H7 (cell line): ENCODE measurements at regions not wholly inside any gene's neighbourhood (a gene's known extent, or its start where the extent isn't known, plus 50 kb on each side); places are given as distances from the start of the nearest gene placed in this dataset.
"Not testable (repeated sequence)": the region's sequence is repeated elsewhere in the genome, so short reads cannot be mapped to it uniquely, and the experiment has no call there.

Source experiments
- DNase-seq: peaks from one replicate; pipeline ENCODE4 v3.0.0; 2012
- H3K27me3 ChIP-seq: 2 replicates; pipeline ENCODE4 v1.6.0; 2011; ENCODE audit warnings: mild to moderate bottlenecking, low read length; ENCODE audit not compliant: control insufficient read depth, insufficient read depth
- H3K36me3 ChIP-seq: replicated peaks from 2 replicates; pipeline ENCODE4 v1.5.1; 2011; ENCODE audit warnings: low read length; ENCODE audit not compliant: control insufficient read depth, insufficient read depth
- H3K4me3 ChIP-seq: 2 replicates; pipeline ENCODE4 v1.5.1; 2011; ENCODE audit warnings: low read depth, mild to moderate bottlenecking, control low read depth, low read length, moderate library complexity; ENCODE audit not compliant: insufficient read depth

GRCh38 chr4:107391009-107391629 is 328.9 kb downstream of the PAPSS1 start:
- Histone ChIP-seq H3K27me3 (no peaks in the 10 kb centered on the region), H3K4me3 (no peak overlapping the region), H3K36me3 (no peaks in the 10 kb centered on the region)
- DNase-seq, result no peak

- Histone ChIP-seq H3K4me3 (no peak overlapping the region), H3K27me3 (no peaks in the 10 kb centered on the region), H3K36me3 (no peaks in the 10 kb centered on the region)
- no peak for DNase-seq
These were observed 330.1 kb downstream of the PAPSS1 start for GRCh38 chr4:107389965-107390364.

GRCh38 chr4:107388736-107389274 is 331.2 kb downstream of the PAPSS1 start:
- DNase-seq, result no peak
- H3K27me3 ChIP-seq, result no peaks in the 10 kb centered on the region
- H3K36me3 ChIP-seq, result no peaks in the 10 kb centered on the region
- H3K4me3 ChIP-seq, result no peak overlapping the region

- Histone ChIP-seq H3K36me3 (no peaks in the 10 kb centered on the region), H3K4me3 (no peak overlapping the region), H3K27me3 (no peaks in the 10 kb centered on the region)
- no peak for DNase-seq
These were observed 339.1 kb downstream of the PAPSS1 start for GRCh38 chr4:107380836-107381438.

GRCh38 chr4:107380190-107380589 is 339.8 kb downstream of the PAPSS1 start:
- DNase-seq, result no peak
- H3K27me3 ChIP-seq, result no peaks in the 10 kb centered on the region
- H3K4me3 ChIP-seq, result no peak overlapping the region
- no peaks in the 10 kb centered on the region for H3K36me3 ChIP-seq

GRCh38 chr4:107379054-107379869 is 340.8 kb downstream of the PAPSS1 start:
- no peaks in the 10 kb centered on the region for H3K36me3 ChIP-seq
- no peaks in the 10 kb centered on the region for H3K27me3 ChIP-seq
- H3K4me3 ChIP-seq, result no peak overlapping the region
- DNase-seq, result no peak

GRCh38 chr4:107376293-107376692 is 340.2 kb upstream of the DKK2 start:
- H3K4me3 ChIP-seq, result no peak overlapping the region
- DNase-seq, result no peak
- no peaks in the 10 kb centered on the region for H3K27me3 ChIP-seq
- no peaks in the 10 kb centered on the region for H3K36me3 ChIP-seq

GRCh38 chr4:107366900-107367299 is 330.8 kb upstream of the DKK2 start:
- no peak for DNase-seq
- Histone ChIP-seq H3K27me3 (no peaks in the 10 kb centered on the region), H3K36me3 (no peaks in the 10 kb centered on the region), H3K4me3 (no peak overlapping the region)

- Histone ChIP-seq H3K36me3 (no peaks in the 10 kb centered on the region), H3K27me3 (no peaks in the 10 kb centered on the region), H3K4me3 (no peak overlapping the region)
- DNase-seq, result no peak
These were observed 330.1 kb upstream of the DKK2 start for GRCh38 chr4:107366016-107366735.

- Histone ChIP-seq H3K4me3 (no peak overlapping the region), H3K27me3 (no peaks in the 10 kb centered on the region), H3K36me3 (no peaks in the 10 kb centered on the region)
- no peak for DNase-seq
These were observed 327.0 kb upstream of the DKK2 start for GRCh38 chr4:107363125-107363524.

- no peak for DNase-seq
- no peaks in the 10 kb centered on the region for H3K27me3 ChIP-seq
- no peak overlapping the region for H3K4me3 ChIP-seq
- no peaks in the 10 kb centered on the region for H3K36me3 ChIP-seq
These were observed 323.1 kb upstream of the DKK2 start for GRCh38 chr4:107359208-107359607.

- DNase-seq, result not testable (repeated sequence)
These were observed 318.2 kb upstream of the DKK2 start for GRCh38 chr4:107354304-107354703.

GRCh38 chr4:107351196-107351595 is 315.1 kb upstream of the DKK2 start:
- no peaks in the 10 kb centered on the region for H3K27me3 ChIP-seq
- H3K4me3 ChIP-seq, result no peak overlapping the region
- DNase-seq, result no peak
- no peaks in the 10 kb centered on the region for H3K36me3 ChIP-seq

More at GRCh38 chr4:107354304-107354703, 318.2 kb upstream of the DKK2 start:
- H3K4me3 ChIP-seq, H3K27me3 ChIP-seq, H3K36me3 ChIP-seq: not testable (repeated sequence)

GRCh38 chr4:107349732-107350131 is 313.6 kb upstream of the DKK2 start:
- Histone ChIP-seq H3K36me3 (no peaks in the 10 kb centered on the region), H3K4me3 (no peak overlapping the region), H3K27me3 (no peaks in the 10 kb centered on the region)
- no peak for DNase-seq
